Glomerular visceral epithelial cell (primary cell): ENCODE measurements at regions not wholly inside any gene's neighbourhood (a gene's known extent, or its start where the extent isn't known, plus 50 kb on each side); places are given as distances from the start of the nearest gene placed in this dataset.
"Not testable (repeated sequence)": the region's sequence is repeated elsewhere in the genome, so short reads cannot be mapped to it uniquely, and the experiment has no call there.

Experiments used
- DNase-seq: peaks from one replicate; pipeline ENCODE4 v3.0.0-alpha.2; 2016; ENCODE audit errors: extremely low spot score

- no peak for DNase-seq
These were observed 81.0 kb upstream of the RBPJ start for GRCh38 chr4:26239801-26240200.

GRCh38 chr4:26241179-26241578 is 79.6 kb upstream of the RBPJ start:
- no peak for DNase-seq

GRCh38 chr4:26242451-26242850 is 78.4 kb upstream of the RBPJ start:
- DNase-seq: peak; percentile 30

GRCh38 chr4:26244138-26244537 is 76.7 kb upstream of the RBPJ start:
- DNase-seq: not testable (repeated sequence)

GRCh38 chr4:26248647-26249046 is 72.2 kb upstream of the RBPJ start:
- peak; percentile 31 for DNase-seq

- peak; percentile 67 for DNase-seq
These were observed 68.3 kb upstream of the RBPJ start for GRCh38 chr4:26252349-26253025.

- no peak for DNase-seq
These were observed 66.8 kb upstream of the RBPJ start for GRCh38 chr4:26253968-26254367.

- peak; percentile 57 for DNase-seq
These were observed 64.8 kb upstream of the RBPJ start for GRCh38 chr4:26255989-26256388.

- DNase-seq: not testable (repeated sequence)
These were observed 63.4 kb upstream of the RBPJ start for GRCh38 chr4:26257444-26257843.

- DNase-seq: no peak
These were observed 63.0 kb upstream of the RBPJ start for GRCh38 chr4:26257850-26258249.

- DNase-seq: no peak
These were observed 60.2 kb upstream of the RBPJ start for GRCh38 chr4:26260571-26260970.

- no peak for DNase-seq
These were observed 59.4 kb upstream of the RBPJ start for GRCh38 chr4:26261405-26261804.

- DNase-seq: no peak
These were observed 57.6 kb upstream of the RBPJ start for GRCh38 chr4:26263165-26263564.

GRCh38 chr4:26264109-26264508 is 56.7 kb upstream of the RBPJ start:
- DNase-seq: no peak

- DNase-seq: no peak
These were observed 53.7 kb upstream of the RBPJ start for GRCh38 chr4:26267087-26267486.

- DNase-seq: no peak
These were observed 52.6 kb upstream of the RBPJ start for GRCh38 chr4:26268246-26268645.

- DNase-seq: no peak
These were observed 51.8 kb upstream of the RBPJ start for GRCh38 chr4:26269038-26269437.
